ENCODE measurements at regions not wholly inside any gene's neighbourhood (a gene's known extent, or its start where the extent isn't known, plus 50 kb on each side); places are given as distances from the start of the nearest gene placed in this dataset.

- DNase-seq (ENCODE audit: low spot score in 2 of 2) = no peak
- H3K4me3 ChIP-seq = no peak overlapping the region
- TF ChIP-seq EP300 (IDR thresholded peaks at IDR 0.05) = no peak
- no peak for TF ChIP-seq POLR2A (IDR thresholded peaks at IDR 0.05)
- TF ChIP-seq, protein P1, sequence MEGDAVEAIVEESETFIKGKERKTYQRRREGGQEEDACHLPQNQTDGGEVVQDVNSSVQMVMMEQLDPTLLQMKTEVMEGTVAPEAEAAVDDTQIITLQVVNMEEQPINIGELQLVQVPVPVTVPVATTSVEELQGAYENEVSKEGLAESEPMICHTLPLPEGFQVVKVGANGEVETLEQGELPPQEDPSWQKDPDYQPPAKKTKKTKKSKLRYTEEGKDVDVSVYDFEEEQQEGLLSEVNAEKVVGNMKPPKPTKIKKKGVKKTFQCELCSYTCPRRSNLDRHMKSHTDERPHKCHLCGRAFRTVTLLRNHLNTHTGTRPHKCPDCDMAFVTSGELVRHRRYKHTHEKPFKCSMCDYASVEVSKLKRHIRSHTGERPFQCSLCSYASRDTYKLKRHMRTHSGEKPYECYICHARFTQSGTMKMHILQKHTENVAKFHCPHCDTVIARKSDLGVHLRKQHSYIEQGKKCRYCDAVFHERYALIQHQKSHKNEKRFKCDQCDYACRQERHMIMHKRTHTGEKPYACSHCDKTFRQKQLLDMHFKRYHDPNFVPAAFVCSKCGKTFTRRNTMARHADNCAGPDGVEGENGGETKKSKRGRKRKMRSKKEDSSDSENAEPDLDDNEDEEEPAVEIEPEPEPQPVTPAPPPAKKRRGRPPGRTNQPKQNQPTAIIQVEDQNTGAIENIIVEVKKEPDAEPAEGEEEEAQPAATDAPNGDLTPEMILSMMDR (IDR thresholded peaks at IDR 0.05) = no peak
- TF ChIP-seq POLR2AphosphoS5 (IDR thresholded peaks at IDR 0.05) = no peak
- H3K27me3 ChIP-seq = no peaks in the 10 kb centered on the region
- no peaks in the 10 kb centered on the region for H3K36me3 ChIP-seq
- no peak overlapping the region for H3K27ac ChIP-seq
- whole genome bisulfite sequencing = 22% methylated on average over 2 of the region's 2 CpGs
- H3K4me1 ChIP-seq = no peaks in the 10 kb centered on the region
- no peaks in the 10 kb centered on the region for H3K9me3 ChIP-seq
Observed at GRCh38 chr1:90475631-90476030, 241.5 kb downstream of the BARHL2 start.

DNA sequence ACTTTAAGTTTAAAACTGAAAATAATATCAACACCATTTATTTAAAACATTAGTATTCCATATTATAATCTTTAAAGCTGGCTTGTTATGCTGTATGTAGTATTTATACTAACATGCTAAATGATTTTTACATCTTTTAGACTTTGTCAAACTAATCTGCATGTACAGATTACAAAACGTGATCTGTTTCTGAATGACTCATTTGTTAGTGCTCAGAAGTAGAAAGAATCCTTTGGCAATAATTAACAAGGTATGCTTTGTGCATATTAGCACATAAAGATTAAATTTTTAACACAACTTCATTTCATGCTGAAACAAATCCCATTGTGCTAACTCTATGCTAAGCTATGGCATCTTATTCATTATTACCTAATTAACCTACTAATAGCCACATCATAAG lies 242.4 kb downstream of the BARHL2 start:
- no peak overlapping the region for H3K4me3 ChIP-seq
- no peaks in the 10 kb centered on the region for H3K9me3 ChIP-seq
- no peak overlapping the region for H3K27ac ChIP-seq
- no peaks in the 10 kb centered on the region for H3K4me1 ChIP-seq
- H3K36me3 ChIP-seq = no peaks in the 10 kb centered on the region
- 37% methylated on average over 1 of the region's 1 CpG for WGBS
- H3K27me3 ChIP-seq = no peaks in the 10 kb centered on the region
- DNase-seq (ENCODE audit: low spot score in 2 of 2) = no peak
- TF ChIP-seq EP300 (IDR thresholded peaks at IDR 0.05) = no peak
- TF ChIP-seq, protein P1 (IDR thresholded peaks at IDR 0.05) = no peak
- TF ChIP-seq POLR2A (IDR thresholded peaks at IDR 0.05) = no peak
- no peak for TF ChIP-seq POLR2AphosphoS5 (IDR thresholded peaks at IDR 0.05)

DNA sequence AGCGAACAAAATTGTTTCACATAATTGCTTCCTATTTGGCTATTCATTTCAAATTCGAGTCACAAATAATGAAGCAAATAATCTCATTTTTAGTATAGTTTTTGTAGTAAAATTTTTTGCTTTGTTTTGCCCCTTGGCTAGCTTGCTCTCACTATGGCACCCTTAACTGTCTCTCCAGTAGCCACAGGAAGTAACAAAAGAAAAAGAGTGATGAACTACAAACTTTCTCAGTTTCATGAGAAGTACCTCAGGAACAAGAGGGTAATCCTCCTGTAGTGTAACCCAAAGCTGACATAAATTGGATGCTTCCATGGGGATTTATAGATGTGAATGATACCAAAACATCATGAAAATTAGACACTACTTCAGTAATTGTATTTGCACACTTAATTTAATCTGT lies 242.9 kb downstream of the BARHL2 start:
- H3K27me3 ChIP-seq = no peaks in the 10 kb centered on the region
- no peak overlapping the region for H3K27ac ChIP-seq
- 76% methylated on average over 2 of the region's 2 CpGs for WGBS
- no peaks in the 10 kb centered on the region for H3K4me1 ChIP-seq
- DNase-seq (ENCODE audit: low spot score in 2 of 2) = no peak
- no peaks in the 10 kb centered on the region for H3K36me3 ChIP-seq
- no peaks in the 10 kb centered on the region for H3K9me3 ChIP-seq
- TF ChIP-seq POLR2AphosphoS5 (IDR thresholded peaks at IDR 0.05) (no peak), EP300 (IDR thresholded peaks at IDR 0.05) (no peak), POLR2A (IDR thresholded peaks at IDR 0.05) (no peak)
- TF ChIP-seq, protein P1 (IDR thresholded peaks at IDR 0.05) = no peak
- H3K4me3 ChIP-seq = no peak overlapping the region

- Histone ChIP-seq H3K9me3 (peaks cover 3% of the 10 kb centered on the region), H3K4me3 (no peak overlapping the region), H3K36me3 (no peaks in the 10 kb centered on the region), H3K27me3 (no peaks in the 10 kb centered on the region), H3K4me1 (no peaks in the 10 kb centered on the region), H3K27ac (no peak overlapping the region)
- 94% methylated on average over 1 of the region's 1 CpG for WGBS
- DNase-seq (ENCODE audit: low spot score in 2 of 2) = no peak
- TF ChIP-seq POLR2AphosphoS5 (IDR thresholded peaks at IDR 0.05) (no peak), POLR2A (IDR thresholded peaks at IDR 0.05) (no peak), EP300 (IDR thresholded peaks at IDR 0.05) (no peak)
- TF ChIP-seq, protein P1 (IDR thresholded peaks at IDR 0.05) = no peak
Observed at GRCh38 chr1:90472775-90473174, 244.3 kb downstream of the BARHL2 start.

GRCh38 chr1:90459570-90459969 lies 257.5 kb downstream of the BARHL2 start:
- no peaks in the 10 kb centered on the region for H3K9me3 ChIP-seq
- H3K27me3 ChIP-seq = peaks cover 4% of the 10 kb centered on the region
- H3K4me3 ChIP-seq = no peak overlapping the region
- DNase-seq (ENCODE audit: low spot score in 2 of 2) = no peak
- no peaks in the 10 kb centered on the region for H3K4me1 ChIP-seq
- no peaks in the 10 kb centered on the region for H3K36me3 ChIP-seq
- 93% methylated on average over 2 of the region's 2 CpGs for WGBS
- no peak overlapping the region for H3K27ac ChIP-seq
- TF ChIP-seq POLR2AphosphoS5 (IDR thresholded peaks at IDR 0.05) = no peak
- TF ChIP-seq, protein P1 (IDR thresholded peaks at IDR 0.05) = no peak
- no peak for TF ChIP-seq POLR2A (IDR thresholded peaks at IDR 0.05)
- no peak for TF ChIP-seq EP300 (IDR thresholded peaks at IDR 0.05)
